HEK293T (cell line): ENCODE measurements at regions not wholly inside any gene's neighbourhood (a gene's known extent, or its start where the extent isn't known, plus 50 kb on each side); places are given as distances from the start of the nearest gene placed in this dataset.

Experiments used
- BHLHE40 ChIP-seq: fragments of 450-650 bp; IDR thresholded peaks from 2 replicates; pipeline ENCODE4 v1.6.1; 2016; ENCODE audit warnings: mild to moderate bottlenecking, moderate library complexity, borderline replicate concordance
- ELF4 ChIP-seq: fragments of 450-650 bp; IDR thresholded peaks from 2 replicates; pipeline ENCODE4 v1.6.1; 2017; ENCODE audit warnings: antibody characterized with exemption
- FOXA1 ChIP-seq: fragments of 450-650 bp; IDR thresholded peaks from 2 replicates; pipeline ENCODE4 v1.6.1; 2016; ENCODE audit warnings: mild to moderate bottlenecking
- FOXK2 ChIP-seq: fragments of 450-650 bp; IDR thresholded peaks from 2 replicates; pipeline ENCODE4 v1.6.1; 2016; ENCODE audit warnings: mild to moderate bottlenecking
- FOXM1 ChIP-seq: fragments of 450-650 bp; IDR thresholded peaks from 2 replicates; pipeline ENCODE4 v1.6.1; 2017; ENCODE audit warnings: mild to moderate bottlenecking, borderline replicate concordance
- HDGF ChIP-seq: fragments of 450-650 bp; IDR thresholded peaks from 2 replicates; pipeline ENCODE4 v1.6.1; 2017; ENCODE audit warnings: antibody characterized with exemption, borderline replicate concordance
- LEF1 ChIP-seq: fragments of 450-650 bp; IDR thresholded peaks from 2 replicates; pipeline ENCODE4 v1.6.1; 2017; ENCODE audit warnings: mild to moderate bottlenecking, borderline replicate concordance
- NFRKB ChIP-seq: fragments of 450-650 bp; IDR thresholded peaks from 2 replicates; pipeline ENCODE4 v1.6.1; 2016; ENCODE audit warnings: mild to moderate bottlenecking, moderate library complexity
- SP1 ChIP-seq: fragments of 450-650 bp; IDR thresholded peaks from 2 replicates; pipeline ENCODE4 v1.6.1; 2017
- SUZ12 ChIP-seq: fragments of 450-650 bp; IDR thresholded peaks from 2 replicates; pipeline ENCODE4 v1.6.1; 2016; ENCODE audit warnings: mild to moderate bottlenecking
- TARDBP ChIP-seq: fragments of 450-650 bp; IDR thresholded peaks from 2 replicates; pipeline ENCODE4 v1.6.1; 2016
- ZNF384 ChIP-seq: fragments of 450-650 bp; IDR thresholded peaks from 2 replicates; pipeline ENCODE4 v1.6.1; 2016

- TF ChIP-seq BHLHE40 (no peak), FOXK2 (no peak), TARDBP (no peak), ELF4 (no peak), NFRKB (no peak), FOXM1 (no peak), ZNF384 (no peak), SP1 (no peak), HDGF (no peak), SUZ12 (no peak), LEF1 (no peak), FOXA1 (no peak)
These were observed 228.1 kb downstream of the OMA1 start for GRCh38 chr1:58318157-58319005.
